ENCODE measurements at regions not wholly inside any gene's neighbourhood (a gene's known extent, or its start where the extent isn't known, plus 50 kb on each side); places are given as distances from the start of the nearest gene placed in this dataset.

DNA sequence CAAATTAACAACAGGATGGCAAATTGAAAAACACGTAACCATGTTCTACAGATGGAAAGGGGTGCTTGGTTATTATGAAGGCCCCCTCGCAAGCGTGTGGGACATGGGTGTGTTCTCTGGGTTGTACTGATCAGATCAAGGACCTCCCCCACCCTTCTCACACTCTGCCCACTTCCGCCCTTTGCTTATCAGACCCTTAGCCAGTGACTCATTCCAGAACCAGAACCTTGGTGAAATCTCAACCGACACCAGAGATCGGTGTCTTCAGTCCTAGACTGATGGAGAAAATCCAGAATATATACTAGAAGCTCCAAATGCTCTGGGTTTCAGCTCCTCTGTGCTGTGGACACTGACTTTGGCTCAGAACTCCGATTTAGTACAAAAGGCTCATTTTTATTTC lies 64.9 kb downstream of the PTTG1 start:
- H3K9me3 Mint-ChIP-seq (ENCODE audit: unreplicated experiment) = no peaks in the 10 kb centered on the region
- H3K27me3 Mint-ChIP-seq (ENCODE audit: unreplicated experiment) = no peaks in the 10 kb centered on the region
- no peak for DNase-seq
- H3K4me1 Mint-ChIP-seq (ENCODE audit: low read depth, unreplicated experiment) = peaks cover 2% of the 10 kb centered on the region
- H3K4me3 Mint-ChIP-seq (ENCODE audit: unreplicated experiment) = no peak overlapping the region
- no peaks in the 10 kb centered on the region for H3K36me3 Mint-ChIP-seq (ENCODE audit: unreplicated experiment)
- TF ChIP-seq, protein P1, sequence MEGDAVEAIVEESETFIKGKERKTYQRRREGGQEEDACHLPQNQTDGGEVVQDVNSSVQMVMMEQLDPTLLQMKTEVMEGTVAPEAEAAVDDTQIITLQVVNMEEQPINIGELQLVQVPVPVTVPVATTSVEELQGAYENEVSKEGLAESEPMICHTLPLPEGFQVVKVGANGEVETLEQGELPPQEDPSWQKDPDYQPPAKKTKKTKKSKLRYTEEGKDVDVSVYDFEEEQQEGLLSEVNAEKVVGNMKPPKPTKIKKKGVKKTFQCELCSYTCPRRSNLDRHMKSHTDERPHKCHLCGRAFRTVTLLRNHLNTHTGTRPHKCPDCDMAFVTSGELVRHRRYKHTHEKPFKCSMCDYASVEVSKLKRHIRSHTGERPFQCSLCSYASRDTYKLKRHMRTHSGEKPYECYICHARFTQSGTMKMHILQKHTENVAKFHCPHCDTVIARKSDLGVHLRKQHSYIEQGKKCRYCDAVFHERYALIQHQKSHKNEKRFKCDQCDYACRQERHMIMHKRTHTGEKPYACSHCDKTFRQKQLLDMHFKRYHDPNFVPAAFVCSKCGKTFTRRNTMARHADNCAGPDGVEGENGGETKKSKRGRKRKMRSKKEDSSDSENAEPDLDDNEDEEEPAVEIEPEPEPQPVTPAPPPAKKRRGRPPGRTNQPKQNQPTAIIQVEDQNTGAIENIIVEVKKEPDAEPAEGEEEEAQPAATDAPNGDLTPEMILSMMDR (IDR thresholded peaks at IDR 0.05; ENCODE audit: partially characterized antibody, unreplicated experiment) = no peak
- no peak overlapping the region for H3K27ac Mint-ChIP-seq (ENCODE audit: unreplicated experiment)

DNA sequence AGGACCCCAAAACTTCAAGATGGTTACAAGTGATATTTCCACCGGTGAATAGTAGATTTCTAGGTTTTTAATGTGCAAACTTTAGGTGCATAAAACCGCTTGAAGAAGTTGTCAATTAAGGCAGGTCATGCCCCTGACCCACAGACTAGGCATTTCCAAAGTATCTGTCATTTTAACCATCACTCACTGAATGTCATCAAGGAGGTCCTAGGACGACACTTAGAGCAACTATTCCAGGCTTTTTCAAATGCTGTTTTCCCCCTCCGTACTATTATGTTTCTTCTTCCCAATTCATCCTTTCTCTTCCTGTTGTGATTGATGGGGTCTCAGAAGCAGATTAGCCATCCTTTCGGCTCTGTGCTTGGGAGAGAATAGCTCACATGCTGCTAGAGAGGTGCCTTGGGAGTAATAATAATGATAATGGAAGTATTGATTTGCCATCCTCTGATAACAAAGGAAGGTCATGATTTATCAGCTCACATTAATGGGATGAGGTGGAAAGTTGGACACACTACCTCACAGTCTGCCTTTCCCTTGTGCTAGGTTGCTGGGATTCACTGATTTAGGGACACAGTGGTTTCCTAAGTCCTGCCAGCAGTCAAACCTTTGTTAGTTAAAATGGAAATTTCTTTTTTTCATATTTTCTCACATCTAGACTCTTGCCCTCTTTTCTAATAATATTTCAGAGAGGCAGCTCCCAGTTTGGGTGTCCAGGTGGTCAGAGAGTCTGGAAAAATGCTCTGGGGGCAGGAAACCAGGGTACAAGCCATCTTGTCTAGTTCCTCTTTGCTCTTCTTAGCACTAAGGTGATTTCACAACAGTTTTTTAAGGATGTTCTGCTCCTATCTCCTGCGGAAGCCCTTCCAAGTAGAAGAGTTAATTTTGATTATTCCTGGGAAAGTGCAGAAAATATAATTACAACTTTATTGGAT lies 67.0 kb downstream of the PTTG1 start:
- H3K36me3 Mint-ChIP-seq (ENCODE audit: unreplicated experiment) = no peaks in the 10 kb centered on the region
- no peaks in the 10 kb centered on the region for H3K27me3 Mint-ChIP-seq (ENCODE audit: unreplicated experiment)
- no peak overlapping the region for H3K27ac Mint-ChIP-seq (ENCODE audit: unreplicated experiment)
- H3K9me3 Mint-ChIP-seq (ENCODE audit: unreplicated experiment) = no peaks in the 10 kb centered on the region
- DNase-seq = no peak
- TF ChIP-seq, protein P1 (IDR thresholded peaks at IDR 0.05; ENCODE audit: partially characterized antibody, unreplicated experiment) = no peak
- no peak overlapping the region for H3K4me3 Mint-ChIP-seq (ENCODE audit: unreplicated experiment)
- H3K4me1 Mint-ChIP-seq (ENCODE audit: low read depth, unreplicated experiment) = peaks cover 2% of the 10 kb centered on the region

DNA sequence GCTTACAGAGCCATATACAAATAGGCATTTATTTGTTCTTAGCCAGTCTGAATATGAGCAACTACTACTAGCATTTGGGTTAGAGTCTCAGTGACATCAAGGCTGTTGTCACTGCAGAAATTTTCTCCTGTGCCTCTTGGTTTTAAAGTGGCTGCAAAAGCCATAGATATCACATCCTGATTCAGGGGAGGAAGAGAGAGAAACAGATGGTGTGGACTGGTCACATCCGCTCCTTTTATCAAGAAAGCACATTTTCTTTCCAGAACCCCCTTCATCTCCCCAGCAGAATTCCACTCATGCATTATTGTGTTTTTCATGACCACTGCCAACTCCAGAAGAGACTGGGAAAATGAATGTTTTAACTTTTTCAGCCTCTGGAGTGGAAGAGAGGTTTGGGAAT lies 69.8 kb downstream of the PTTG1 start:
- Mint-ChIP-seq H3K27ac (ENCODE audit: unreplicated experiment) (no peak overlapping the region), H3K27me3 (ENCODE audit: unreplicated experiment) (no peaks in the 10 kb centered on the region), H3K9me3 (ENCODE audit: unreplicated experiment) (no peaks in the 10 kb centered on the region), H3K4me3 (ENCODE audit: unreplicated experiment) (no peak overlapping the region), H3K4me1 (ENCODE audit: low read depth, unreplicated experiment) (peaks cover 2% of the 10 kb centered on the region), H3K36me3 (ENCODE audit: unreplicated experiment) (no peaks in the 10 kb centered on the region)
- no peak for DNase-seq
- TF ChIP-seq, protein P1 (IDR thresholded peaks at IDR 0.05; ENCODE audit: partially characterized antibody, unreplicated experiment) = no peak

DNA sequence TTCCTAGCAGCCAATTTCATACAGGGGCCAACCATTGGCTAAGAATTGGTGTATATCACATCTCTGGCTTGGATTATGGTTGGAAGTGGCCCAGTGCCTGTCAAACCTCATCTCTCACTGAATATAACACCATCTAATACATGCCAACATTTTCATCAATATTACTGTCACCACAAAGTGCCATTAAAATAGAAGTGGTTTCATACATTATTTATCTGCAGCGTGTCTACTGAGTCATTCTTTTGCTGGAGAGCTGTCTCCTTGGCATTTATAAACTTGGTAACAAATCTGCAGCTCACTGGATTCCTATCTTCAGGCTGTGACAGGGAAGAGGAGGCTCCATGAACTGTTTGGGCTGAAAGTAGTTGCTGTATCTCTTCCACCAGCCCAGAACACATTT lies 70.9 kb downstream of the PTTG1 start:
- no peaks in the 10 kb centered on the region for H3K27me3 Mint-ChIP-seq (ENCODE audit: unreplicated experiment)
- no peak for DNase-seq
- H3K27ac Mint-ChIP-seq (ENCODE audit: unreplicated experiment) = no peak overlapping the region
- H3K9me3 Mint-ChIP-seq (ENCODE audit: unreplicated experiment) = no peaks in the 10 kb centered on the region
- no peak overlapping the region for H3K4me3 Mint-ChIP-seq (ENCODE audit: unreplicated experiment)
- no peaks in the 10 kb centered on the region for H3K36me3 Mint-ChIP-seq (ENCODE audit: unreplicated experiment)
- H3K4me1 Mint-ChIP-seq (ENCODE audit: low read depth, unreplicated experiment) = peaks cover 2% of the 10 kb centered on the region
- TF ChIP-seq, protein P1 (IDR thresholded peaks at IDR 0.05; ENCODE audit: partially characterized antibody, unreplicated experiment) = no peak

DNA sequence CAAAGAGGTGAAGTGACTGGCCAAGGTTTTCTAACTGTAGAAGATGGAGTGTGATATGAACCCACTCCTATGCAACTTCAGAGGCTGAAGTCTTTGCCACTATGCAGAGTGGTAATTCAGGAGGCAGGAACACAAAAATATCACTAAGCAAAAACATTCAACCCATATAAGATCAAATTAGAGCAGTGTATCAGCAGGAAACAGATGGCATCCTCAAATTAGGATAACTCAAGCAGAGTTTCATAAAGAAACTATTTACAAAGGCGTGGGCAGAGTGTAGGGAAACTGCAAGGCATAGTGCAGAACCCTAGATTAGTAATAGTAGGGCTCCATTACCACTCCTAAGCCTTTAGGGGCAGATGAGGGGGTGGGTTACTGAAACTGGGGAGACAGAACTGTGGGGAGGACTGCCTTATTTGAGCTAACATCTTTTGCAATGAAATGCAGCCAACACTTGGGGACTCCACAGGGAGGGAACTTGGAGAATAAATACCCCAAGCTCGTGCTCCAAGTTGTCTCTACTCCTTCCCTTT lies 72.2 kb downstream of the PTTG1 start:
- TF ChIP-seq, protein P1 (IDR thresholded peaks at IDR 0.05; ENCODE audit: partially characterized antibody, unreplicated experiment) = no peak
- H3K4me3 Mint-ChIP-seq (ENCODE audit: unreplicated experiment) = no peak overlapping the region
- no peaks in the 10 kb centered on the region for H3K9me3 Mint-ChIP-seq (ENCODE audit: unreplicated experiment)
- H3K36me3 Mint-ChIP-seq (ENCODE audit: unreplicated experiment) = no peaks in the 10 kb centered on the region
- no peak for DNase-seq
- H3K27me3 Mint-ChIP-seq (ENCODE audit: unreplicated experiment) = no peaks in the 10 kb centered on the region
- no peak overlapping the region for H3K27ac Mint-ChIP-seq (ENCODE audit: unreplicated experiment)
- no peaks in the 10 kb centered on the region for H3K4me1 Mint-ChIP-seq (ENCODE audit: low read depth, unreplicated experiment)

All from glutamatergic neuron (in vitro differentiated cells).